Astrocyte of the cerebellum (primary cell): ENCODE measurements at regions not wholly inside any gene's neighbourhood (a gene's known extent, or its start where the extent isn't known, plus 50 kb on each side); places are given as distances from the start of the nearest gene placed in this dataset.

ENCODE experiments used
- DNase-seq: peaks from one replicate; pipeline ENCODE4 v3.0.0-alpha.2; 2011; ENCODE audit warnings: low read depth
- H3K4me3 ChIP-seq: 2 replicates; pipeline ENCODE4 v1.5.1; 2011; ENCODE audit warnings: mild to moderate bottlenecking, low read depth, low read length, moderate library complexity
- in situ Hi-C: cut with HindIII; loops from 2 replicates; pipeline ENCODE4 v1.10.0; 2017; ENCODE audit warnings: low sequenced_read_pairs
- TF ChIP-seq, protein P1 (sequence below): IDR thresholded peaks from 2 replicates; pipeline ENCODE4 v1.5.1; 2012; ENCODE audit warnings: low read length, low read depth, moderate library complexity, mild to moderate bottlenecking; ENCODE audit errors: missing control alignments

DNA sequence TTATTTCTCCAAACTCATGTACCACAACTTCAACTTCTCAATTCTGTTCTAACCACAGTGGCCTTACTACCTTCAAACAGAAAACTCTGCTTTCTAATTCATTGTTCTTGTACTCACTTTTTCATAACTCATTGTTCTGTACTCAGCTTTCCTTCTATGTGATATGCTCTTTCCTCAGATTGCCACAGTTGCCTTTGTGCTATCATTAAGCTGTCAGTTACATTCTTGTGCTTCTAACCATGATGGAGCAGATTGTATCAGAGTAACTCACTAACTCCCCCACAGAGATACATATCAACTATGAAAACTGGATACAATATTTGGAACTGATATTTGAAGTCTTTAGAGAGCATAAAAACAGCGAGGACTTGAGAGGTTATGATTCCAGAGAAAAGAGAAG is 1213.7 kb downstream of the KCNT2 start:
- in situ Hi-C loops, result no loop called here

DNA sequence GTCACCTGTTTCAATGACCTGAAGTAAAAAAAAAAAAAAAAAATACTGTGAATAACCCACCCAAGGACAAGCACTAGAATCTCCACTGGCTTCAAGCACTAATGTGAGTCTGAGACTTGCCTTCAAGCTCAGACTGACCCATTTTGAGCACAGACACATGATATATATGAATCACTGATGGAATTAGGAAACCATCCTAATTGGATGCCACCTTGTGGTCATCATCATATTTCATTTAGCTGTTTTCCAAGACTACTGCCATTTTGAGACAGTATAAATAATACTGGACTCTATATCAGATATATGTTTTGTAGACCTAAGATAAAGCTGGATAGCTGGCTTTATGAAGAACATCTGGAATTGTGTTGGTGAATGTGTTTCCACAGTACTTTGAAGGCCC is 1232.0 kb downstream of the KCNT2 start:
- no peak for DNase-seq
- TF ChIP-seq, protein P1, sequence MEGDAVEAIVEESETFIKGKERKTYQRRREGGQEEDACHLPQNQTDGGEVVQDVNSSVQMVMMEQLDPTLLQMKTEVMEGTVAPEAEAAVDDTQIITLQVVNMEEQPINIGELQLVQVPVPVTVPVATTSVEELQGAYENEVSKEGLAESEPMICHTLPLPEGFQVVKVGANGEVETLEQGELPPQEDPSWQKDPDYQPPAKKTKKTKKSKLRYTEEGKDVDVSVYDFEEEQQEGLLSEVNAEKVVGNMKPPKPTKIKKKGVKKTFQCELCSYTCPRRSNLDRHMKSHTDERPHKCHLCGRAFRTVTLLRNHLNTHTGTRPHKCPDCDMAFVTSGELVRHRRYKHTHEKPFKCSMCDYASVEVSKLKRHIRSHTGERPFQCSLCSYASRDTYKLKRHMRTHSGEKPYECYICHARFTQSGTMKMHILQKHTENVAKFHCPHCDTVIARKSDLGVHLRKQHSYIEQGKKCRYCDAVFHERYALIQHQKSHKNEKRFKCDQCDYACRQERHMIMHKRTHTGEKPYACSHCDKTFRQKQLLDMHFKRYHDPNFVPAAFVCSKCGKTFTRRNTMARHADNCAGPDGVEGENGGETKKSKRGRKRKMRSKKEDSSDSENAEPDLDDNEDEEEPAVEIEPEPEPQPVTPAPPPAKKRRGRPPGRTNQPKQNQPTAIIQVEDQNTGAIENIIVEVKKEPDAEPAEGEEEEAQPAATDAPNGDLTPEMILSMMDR, result no peak
- in situ Hi-C loops, result no loop called here
- no peak overlapping the region for H3K4me3 ChIP-seq

More for the DNA sequence above, 1213.7 kb downstream of the KCNT2 start:
- H3K4me3 ChIP-seq, result no peak overlapping the region
- TF ChIP-seq, protein P1, result no peak
- no peak for DNase-seq

DNA sequence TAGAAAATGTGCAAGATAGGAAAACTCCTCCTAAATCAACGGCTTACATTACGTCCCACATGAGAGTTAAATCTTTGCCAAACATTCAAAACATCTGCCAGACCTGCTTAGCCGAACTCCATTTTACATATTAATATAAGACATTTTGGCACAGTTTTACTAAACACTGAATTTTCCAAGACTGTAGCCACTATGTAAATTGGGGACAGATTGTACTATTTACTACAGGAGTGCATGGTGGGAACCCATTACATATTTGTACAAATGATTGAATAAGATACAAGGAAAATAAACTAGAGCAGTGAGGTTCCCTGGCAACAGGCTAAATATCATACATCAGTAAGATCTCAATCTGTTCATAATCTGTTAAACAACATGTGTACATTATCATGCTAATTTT is 1234.4 kb downstream of the KCNT2 start:
- in situ Hi-C loops, result no loop called here
- H3K4me3 ChIP-seq, result no peak overlapping the region
- TF ChIP-seq, protein P1, result no peak
- DNase-seq, result no peak

DNA sequence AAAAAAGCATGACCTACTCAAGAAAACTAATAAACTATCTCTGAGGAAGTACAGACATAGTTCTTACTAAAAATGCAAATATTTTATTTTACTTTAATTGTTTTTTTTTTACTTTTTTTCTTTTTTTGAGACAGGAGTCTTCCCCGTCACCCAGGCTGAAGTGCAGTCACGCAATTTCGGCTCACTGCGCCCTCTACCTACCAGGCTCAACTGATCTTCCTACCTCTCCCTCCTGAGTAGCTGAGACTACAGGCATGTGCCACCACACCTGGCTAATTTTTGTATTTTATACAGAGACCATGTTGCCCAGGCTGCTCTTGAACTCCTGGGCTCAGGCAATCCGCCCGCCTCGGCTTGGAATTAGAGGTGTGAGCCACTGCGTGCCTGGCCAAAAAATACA is 1263.1 kb downstream of the KCNT2 start:
- in situ Hi-C loops, result no loop called here
- TF ChIP-seq, protein P1, result no peak
- DNase-seq, result no peak
- H3K4me3 ChIP-seq, result no peak overlapping the region

DNA sequence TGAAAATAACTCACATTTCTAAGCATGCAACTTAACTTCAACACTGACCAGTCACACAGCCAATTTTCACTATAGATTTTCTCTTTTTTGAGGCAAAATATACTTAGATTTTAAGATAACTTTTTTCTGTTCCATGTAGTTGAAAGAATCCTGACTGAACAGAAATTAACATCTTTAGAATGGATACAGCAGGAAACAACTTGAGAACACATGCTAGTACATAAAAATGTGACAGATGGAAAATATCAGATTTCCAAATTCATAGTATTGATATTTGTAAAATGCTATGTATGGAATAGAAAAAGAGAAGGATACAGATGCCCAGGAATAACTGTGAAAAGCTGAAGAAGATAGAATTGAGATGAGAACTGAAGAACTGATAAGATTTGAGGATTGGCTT is 1270.6 kb downstream of the KCNT2 start:
- in situ Hi-C loops, result no loop called here
- TF ChIP-seq, protein P1, result no peak
- DNase-seq, result no peak
- no peak overlapping the region for H3K4me3 ChIP-seq

DNA sequence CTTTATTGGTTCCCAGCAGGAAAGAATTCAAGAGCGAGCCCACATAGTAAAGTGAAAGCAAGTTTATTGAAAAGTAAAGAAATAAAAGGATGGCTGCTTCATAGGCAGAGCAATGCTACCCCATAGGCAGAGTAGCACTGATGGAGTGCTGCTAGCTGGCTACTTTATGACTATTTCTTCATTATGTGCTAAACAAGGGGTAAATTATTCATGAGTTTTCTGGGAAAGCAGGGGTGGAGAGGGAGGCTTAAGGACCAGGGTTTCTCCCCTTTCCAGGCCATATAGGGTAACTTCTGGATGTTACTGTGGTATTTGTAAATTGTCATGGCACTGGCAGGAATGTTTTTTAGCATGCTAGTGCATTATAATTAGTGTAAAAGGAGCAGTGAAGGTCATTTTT is 1271.4 kb downstream of the KCNT2 start:
- H3K4me3 ChIP-seq, result no peak overlapping the region
- DNase-seq, result no peak
- TF ChIP-seq, protein P1, result no peak
- in situ Hi-C loops, result no loop called here

DNA sequence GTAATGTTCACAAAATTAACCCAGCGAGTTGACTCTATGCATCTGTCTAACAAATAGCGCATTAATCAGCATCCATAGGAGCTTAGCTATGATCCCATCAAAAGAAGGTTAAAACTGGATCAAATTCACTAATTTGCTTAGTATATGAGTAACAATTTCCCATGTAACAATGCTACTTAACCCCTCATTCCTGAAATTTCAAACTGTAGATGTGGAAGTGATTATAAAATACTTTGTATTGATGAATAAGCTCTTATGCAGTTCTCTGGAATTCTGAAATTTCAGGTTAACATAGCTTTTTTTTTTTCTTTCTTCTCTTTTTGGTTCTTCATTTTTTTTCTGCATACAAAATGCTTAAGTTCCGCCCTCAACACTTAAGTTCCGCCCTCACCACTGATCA is 1272.7 kb downstream of the KCNT2 start:
- TF ChIP-seq, protein P1, result no peak
- no peak for DNase-seq
- in situ Hi-C loops, result no loop called here
- no peak overlapping the region for H3K4me3 ChIP-seq
